ENCODE measurements at regions not wholly inside any gene's neighbourhood (a gene's known extent, or its start where the extent isn't known, plus 50 kb on each side); places are given as distances from the start of the nearest gene placed in this dataset.

DNA sequence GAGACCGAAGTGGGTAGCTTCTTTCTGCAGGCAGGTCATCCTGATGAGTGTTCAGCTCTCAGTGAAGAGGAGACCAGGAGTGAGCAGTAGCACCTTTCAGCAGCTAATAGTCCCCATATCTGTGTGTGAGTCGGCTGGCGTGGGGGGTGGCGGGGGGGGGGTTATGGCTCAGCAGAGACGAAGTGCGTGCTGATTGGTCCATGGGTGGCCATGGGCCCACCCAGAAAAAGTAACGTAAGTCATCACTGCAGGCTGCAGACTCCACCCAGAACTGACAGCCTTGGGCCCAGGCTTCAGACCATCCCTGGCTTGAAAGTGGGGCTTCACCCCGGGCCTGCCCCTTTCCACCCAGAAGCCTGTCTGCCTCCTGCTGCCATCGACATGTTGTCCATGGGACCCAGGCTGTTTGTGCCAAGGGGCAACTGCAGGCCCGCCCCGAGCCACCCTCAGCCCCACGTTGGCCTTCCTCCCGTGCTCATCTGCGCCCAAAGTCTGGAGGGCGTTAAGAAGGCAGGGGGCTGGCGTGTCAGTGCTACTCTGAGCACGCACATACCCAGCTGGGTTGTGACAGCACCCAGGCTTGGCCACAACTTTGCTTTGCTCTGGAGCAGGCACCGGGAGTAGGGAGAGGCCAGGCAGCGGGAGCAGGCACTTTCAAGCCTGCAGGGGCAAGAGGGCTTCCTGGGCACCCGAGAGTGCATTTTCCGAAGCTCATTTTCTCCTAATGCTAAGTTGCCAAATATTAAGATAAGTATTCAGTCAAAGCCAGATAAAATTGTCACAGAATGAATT lies 511.7 kb upstream of the CDIN1 start:
- TF ChIP-seq, protein P1, sequence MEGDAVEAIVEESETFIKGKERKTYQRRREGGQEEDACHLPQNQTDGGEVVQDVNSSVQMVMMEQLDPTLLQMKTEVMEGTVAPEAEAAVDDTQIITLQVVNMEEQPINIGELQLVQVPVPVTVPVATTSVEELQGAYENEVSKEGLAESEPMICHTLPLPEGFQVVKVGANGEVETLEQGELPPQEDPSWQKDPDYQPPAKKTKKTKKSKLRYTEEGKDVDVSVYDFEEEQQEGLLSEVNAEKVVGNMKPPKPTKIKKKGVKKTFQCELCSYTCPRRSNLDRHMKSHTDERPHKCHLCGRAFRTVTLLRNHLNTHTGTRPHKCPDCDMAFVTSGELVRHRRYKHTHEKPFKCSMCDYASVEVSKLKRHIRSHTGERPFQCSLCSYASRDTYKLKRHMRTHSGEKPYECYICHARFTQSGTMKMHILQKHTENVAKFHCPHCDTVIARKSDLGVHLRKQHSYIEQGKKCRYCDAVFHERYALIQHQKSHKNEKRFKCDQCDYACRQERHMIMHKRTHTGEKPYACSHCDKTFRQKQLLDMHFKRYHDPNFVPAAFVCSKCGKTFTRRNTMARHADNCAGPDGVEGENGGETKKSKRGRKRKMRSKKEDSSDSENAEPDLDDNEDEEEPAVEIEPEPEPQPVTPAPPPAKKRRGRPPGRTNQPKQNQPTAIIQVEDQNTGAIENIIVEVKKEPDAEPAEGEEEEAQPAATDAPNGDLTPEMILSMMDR (IDR thresholded peaks at IDR 0.05; ENCODE audit: poor library complexity, severe bottlenecking) = no peak
- TF ChIP-seq EZH2 (IDR thresholded peaks at IDR 0.05; ENCODE audit: borderline replicate concordance, insufficient read depth, low read length, poor library complexity, severe bottlenecking) (no peak), MXI1 (conservative IDR thresholded peaks at IDR 0.05; ENCODE audit: poor library complexity, severe bottlenecking) (no peak)

Measured in neural cell (in vitro differentiated cells).